COLO668 (cell line): ENCODE measurements at regions not wholly inside any gene's neighbourhood (a gene's known extent, or its start where the extent isn't known, plus 50 kb on each side); places are given as distances from the start of the nearest gene placed in this dataset.

ENCODE experiments used
- DNase-seq: peaks from one replicate; lab custom pipeline; 2025; ENCODE audit not compliant: unreplicated experiment; lab: John Stamatoyannopoulos, UW

DNA sequence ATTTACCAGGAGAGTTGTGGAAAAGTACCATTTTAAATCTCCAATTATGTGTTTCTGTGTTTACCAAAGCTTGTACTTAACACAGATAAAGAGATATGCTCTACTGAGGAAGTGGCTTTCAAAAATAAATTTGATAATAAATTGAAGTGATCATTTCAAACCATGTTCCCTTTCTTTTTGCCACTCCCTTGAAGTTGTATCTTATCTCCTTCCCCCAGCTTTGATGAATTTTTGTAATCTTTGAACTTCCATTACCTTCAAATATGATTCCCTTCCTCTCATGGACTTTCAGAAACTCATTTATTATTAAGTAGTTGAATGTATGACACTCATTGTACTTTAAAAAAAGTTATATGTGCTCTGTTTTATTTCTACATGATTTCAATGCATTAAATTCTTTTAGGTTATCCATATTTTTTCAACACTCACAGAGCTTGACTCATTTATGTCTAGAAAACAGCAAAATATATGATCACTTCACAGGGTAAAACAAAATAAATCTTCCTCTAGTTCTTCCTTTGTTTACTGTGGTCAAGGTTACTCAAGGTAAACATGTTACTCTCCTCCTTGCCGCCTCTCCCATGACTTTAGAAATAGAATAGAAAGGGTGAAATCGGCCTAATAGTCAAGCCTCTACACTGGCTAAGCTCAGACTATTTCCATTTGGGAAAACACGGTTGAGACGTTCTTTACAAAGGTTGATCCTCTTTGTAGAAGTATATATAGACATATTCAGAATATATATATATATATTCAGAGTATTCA is 251.2 kb upstream of the SPRY2 start:
- DNase-seq: no peak

- no peak for DNase-seq
Measured at GRCh38 chr13:80590551-80590950, 249.6 kb upstream of the SPRY2 start.

DNA sequence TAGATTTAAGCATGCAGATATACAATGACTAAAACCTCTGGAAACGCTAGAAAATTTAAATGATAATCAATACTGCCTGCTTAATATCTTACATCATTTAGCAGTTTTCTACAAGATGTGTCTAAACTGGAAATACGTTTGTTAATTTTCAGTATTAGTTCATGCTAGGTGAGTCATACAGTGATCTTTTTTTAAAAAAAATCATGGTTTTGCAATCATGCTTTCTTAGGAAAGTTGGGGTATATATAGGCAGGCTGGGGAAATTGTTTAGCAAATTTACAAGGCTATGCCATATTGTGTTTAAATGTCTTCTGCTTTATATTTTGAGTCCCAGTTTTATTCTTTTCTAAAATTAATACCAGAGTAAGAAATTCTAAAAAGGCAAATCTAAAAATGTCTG is 245.4 kb upstream of the SPRY2 start:
- DNase-seq: no peak

DNA sequence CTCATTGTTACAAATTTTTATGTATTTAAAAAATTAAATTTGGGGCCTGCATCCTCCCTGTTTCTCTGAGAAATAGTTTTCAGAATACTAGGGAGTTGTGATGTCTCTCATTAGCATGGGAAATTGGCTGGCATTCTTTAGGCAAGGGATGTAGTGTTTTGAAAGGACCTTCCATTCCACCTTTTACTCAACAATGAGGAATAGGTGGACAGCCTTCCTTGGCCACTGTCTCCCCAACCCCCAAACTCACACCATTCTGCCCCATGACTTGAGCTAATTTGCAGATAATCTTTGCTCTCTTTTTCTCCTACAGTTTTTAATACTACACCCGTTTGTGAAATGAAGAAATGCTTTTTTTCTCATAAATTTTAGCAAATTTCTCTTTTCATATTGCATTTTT is 244.6 kb upstream of the SPRY2 start:
- DNase-seq: no peak

- DNase-seq: no peak
Measured at GRCh38 chr13:80584785-80585184, 243.9 kb upstream of the SPRY2 start.

- DNase-seq: no peak
Measured at GRCh38 chr13:80584306-80584705, 243.4 kb upstream of the SPRY2 start.

DNA sequence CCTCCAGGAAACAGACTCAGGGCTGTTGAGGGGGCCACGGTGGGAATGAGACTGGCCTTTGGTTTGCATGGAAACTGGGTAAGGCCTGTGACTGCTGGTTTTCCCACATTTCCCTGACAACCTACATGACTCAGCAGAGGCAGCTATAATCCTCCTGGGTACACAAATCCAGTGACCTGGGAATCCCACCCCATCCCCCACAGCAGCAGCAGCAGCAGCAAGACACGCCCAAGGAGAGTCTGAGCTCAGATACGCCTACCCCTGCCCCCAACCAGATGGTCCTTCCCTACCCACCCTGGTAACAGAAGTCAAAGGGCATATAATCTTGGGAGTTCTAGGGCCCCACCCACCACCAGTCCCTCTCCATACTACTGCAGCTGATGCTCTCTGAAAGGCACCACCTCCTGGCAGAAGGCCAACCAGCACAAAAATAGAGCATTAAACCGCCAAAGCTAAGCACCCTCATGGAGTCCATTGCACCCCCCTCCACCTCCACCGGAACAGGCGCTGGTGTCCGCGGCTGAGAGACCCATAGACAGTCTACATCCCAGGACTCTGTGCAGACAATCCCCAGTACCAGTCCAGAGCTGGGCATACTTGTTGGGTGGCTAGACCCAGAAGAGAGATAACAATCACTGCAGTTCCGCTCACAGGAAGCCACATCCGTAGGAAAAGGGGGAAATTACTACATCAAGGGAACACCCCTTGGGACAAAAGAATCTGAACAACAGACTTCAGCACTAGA is 237.2 kb upstream of the SPRY2 start:
- DNase-seq: no peak

DNA sequence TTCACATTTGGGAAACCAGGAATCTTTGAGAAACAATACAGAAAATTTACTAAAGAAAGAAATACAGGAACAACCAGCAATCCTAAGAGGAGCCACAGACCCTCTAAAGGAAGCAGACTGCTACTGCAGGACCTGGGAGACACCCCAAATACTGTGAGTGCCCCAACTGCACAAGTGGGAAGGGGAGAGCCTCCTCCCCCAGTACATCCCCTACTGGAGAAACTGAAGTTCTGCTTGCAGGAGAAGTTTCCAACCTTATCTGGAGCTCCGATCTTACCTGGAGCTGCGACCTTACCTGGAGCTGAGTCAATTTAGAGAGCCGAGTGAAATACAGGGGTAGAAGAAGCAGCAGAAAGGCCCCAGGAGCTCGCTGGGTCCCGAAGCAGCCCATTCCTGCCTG is 236.4 kb upstream of the SPRY2 start:
- DNase-seq: no peak

DNA sequence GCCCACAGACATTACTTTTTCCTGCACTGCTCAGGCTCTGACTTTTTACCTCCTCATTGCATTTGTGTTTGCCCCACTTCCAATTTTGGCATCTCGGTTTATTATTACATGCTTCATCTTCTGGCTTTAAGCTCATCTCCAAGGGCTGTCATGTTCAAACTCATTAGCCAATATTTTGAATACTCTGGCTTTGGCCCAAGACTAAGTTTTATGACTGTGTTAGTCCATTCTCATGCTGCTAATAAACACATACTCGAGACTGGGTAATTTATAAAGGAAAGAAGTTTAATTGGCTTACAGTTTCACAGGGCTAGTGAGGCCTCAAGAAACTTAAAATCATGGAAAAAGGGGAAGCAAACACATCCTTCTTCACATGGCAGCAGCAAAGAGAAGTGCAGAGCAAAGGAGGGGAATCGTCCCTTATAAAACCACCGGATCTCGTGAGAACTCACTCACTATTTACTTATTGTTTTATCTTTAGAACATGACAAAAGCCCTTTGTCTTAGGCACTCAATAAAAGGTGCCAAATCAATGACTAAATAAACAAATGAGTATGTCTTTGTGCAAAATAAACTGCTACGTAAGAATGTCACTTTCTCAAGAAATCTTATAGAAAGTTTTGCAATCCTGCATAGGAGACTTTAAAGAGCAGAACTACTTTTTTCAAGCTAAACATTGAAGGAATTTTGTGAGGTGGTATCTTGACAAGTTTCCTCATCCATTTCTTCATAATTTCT is 233.4 kb upstream of the SPRY2 start:
- no peak for DNase-seq

- DNase-seq: no peak
Measured at GRCh38 chr13:80572923-80573316, 232.0 kb upstream of the SPRY2 start.

DNA sequence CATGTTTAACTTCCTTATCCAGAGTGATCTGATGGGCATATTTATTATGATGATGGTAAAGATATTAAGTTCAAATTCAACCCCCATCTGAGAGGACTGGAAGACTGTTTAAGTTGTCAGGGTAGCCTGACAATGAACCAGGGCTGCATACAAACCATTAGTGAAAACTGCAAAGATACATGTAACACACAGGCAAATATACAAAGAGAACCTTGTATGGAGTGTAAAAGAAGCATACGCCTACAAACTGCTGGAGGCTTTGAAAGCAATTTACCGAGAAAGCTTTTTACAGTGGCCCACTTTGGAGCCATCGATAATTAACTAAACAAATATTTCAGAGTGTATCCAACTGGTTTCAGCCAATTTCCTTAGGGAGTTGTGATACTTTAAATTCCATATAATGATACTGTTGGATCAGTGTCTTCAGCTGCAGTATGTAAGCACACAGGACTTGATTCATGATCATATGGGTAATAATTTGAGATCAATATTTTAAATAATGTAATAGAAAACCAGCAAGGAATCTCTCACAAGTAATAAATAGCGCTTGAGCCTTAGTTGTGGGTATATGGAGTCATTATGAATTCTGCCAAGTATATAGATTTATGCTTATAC is 231.5 kb upstream of the SPRY2 start:
- DNase-seq: no peak

DNA sequence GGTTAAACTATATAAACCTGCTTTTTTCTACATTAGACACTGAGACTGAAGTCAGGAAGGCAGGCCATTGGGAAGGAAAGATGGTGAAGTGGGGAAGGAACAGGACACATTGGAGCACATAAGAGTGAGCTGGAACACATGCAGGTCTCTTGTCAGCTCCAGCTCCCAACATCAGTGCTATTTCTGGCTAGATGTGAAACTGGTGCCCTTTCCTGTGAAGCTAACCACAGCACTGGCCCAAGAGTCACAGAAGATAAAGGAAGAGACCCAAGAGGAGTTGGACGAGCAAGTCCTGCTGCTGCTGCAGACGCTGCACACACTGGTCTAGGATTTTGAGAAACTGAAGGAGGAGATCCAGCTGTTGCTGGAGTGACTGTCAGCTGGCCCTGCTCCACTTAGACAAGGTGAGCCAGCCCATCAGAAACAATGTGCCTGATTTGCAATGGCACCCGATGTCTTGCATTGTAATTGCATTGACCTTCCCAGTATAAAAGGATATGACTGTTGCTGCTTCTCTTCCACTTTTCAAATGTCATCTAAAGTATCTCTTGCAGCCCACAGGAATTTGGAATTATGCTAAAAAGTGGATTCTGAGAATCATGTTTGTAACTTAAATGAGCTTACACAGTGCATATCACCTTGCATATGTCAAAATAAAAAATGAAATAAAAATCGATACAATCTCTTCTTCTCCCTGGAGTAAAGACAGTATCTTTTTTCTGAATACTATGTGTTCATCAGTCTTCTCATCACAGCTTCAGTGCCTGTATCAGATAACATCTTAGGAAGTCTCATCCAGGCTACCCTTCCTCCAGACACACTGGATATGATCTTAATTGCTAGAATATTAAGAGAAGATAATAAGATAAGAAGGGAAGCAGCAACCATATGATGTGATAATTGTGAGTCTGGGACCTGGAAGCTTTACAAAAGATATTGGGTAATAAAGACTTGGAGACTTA is 230.7 kb upstream of the SPRY2 start:
- no peak for DNase-seq

- no peak for DNase-seq
Measured at GRCh38 chr13:80563439-80563838, 222.5 kb upstream of the SPRY2 start.

GRCh38 chr13:80562433-80563156 is 221.7 kb upstream of the SPRY2 start:
- DNase-seq: peak; percentile 68

DNA sequence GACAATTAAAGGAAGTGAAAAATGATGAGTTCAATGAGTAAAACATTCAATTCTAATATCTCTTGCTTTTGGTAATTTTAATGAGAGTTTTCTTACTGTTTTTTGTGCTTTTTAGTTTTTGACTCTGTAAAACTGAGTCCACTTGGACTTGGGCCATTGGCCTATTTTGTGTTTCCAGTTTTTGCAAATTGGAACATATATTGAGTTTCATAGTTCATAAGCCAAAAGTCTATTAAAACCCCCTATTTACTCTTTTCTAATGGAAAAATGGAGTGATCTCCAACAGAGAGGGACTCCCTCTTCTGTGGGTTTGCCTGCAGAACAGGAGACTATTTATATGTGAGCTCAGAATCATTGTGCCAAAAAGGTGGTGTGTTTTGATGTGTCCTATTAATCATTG is 219.7 kb upstream of the SPRY2 start:
- DNase-seq: no peak

GRCh38 chr13:80559944-80560343 is 219.0 kb upstream of the SPRY2 start:
- no peak for DNase-seq

GRCh38 chr13:80558074-80558473 is 217.1 kb upstream of the SPRY2 start:
- DNase-seq: no peak

DNA sequence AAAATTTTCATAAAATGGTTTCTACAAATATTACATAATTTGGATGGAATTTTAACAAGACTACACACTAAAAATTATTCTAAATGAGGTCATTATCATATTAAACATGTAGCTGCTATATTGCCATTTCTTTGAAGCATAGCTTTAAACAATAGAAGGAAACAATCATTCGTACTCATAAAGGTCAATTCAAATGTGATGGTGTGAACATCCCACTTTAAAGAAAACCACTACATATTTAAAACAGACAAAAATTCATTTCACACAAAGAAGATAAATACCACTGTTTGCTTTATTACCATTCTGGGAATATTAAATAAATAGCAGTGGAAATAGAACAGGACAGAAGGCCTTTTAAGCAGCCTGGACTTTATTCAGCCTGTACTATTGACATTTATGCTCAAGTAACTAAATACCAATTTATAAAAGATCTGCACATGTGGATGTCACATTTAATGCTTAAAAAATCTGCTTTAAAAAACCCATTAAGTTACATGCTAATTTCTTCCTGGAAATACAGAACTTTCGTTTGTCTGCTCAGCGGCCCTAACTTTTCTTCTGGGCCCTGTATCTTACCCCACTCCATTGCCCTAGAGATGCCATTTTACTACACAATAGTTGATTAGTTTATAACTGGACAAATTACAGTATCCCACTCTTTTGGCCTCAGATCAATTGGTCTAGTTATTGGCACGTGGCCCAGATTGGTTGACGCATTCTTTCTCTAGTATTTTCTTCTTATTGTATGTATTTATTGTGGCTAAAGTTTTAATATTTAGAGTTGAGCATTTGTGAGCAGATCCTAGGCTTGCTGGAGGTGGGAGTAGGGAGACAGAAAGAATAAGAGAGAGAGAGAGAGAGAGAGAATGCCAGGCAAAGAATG is 215.1 kb upstream of the SPRY2 start:
- DNase-seq: no peak
